ENCODE measurements at regions not wholly inside any gene's neighbourhood (a gene's known extent, or its start where the extent isn't known, plus 50 kb on each side); places are given as distances from the start of the nearest gene placed in this dataset.
"Not testable (repeated sequence)": the region's sequence is repeated elsewhere in the genome, so short reads cannot be mapped to it uniquely, and the experiment has no call there.

DNA sequence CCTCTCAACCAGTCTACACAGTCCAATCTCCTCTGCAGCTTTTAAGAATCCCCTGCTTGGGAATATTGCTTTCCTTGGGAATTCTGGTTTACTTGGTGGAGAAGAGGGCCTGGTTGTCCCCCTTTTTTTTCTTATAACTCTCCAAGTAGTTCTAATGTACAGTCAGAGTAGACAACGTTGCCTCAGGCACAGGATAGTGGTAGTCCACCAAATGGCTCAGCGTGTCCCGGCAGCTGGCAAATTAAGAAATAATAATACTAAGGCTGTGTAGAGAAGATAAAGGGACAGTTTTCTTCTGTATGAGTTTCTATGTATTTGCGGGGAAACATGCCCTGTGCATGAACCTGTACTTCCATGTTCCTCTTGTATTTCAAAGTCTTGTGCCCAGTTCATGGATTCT is 145.7 kb upstream of the RREB1 start:
- TF ChIP-seq, protein P1, sequence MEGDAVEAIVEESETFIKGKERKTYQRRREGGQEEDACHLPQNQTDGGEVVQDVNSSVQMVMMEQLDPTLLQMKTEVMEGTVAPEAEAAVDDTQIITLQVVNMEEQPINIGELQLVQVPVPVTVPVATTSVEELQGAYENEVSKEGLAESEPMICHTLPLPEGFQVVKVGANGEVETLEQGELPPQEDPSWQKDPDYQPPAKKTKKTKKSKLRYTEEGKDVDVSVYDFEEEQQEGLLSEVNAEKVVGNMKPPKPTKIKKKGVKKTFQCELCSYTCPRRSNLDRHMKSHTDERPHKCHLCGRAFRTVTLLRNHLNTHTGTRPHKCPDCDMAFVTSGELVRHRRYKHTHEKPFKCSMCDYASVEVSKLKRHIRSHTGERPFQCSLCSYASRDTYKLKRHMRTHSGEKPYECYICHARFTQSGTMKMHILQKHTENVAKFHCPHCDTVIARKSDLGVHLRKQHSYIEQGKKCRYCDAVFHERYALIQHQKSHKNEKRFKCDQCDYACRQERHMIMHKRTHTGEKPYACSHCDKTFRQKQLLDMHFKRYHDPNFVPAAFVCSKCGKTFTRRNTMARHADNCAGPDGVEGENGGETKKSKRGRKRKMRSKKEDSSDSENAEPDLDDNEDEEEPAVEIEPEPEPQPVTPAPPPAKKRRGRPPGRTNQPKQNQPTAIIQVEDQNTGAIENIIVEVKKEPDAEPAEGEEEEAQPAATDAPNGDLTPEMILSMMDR (IDR thresholded peaks at IDR 0.05; ENCODE audit: low read depth, low read length): no peak
- no peak overlapping the region for H3K4me3 ChIP-seq (ENCODE audit: low read depth, low read length)
- no peaks in the 10 kb centered on the region for H3K9me3 ChIP-seq
- H3K36me3 ChIP-seq: no peaks in the 10 kb centered on the region
- DNase-seq: no peak
- no peaks in the 10 kb centered on the region for H3K27me3 ChIP-seq
- H3K4me1 ChIP-seq: no peaks in the 10 kb centered on the region

DNA sequence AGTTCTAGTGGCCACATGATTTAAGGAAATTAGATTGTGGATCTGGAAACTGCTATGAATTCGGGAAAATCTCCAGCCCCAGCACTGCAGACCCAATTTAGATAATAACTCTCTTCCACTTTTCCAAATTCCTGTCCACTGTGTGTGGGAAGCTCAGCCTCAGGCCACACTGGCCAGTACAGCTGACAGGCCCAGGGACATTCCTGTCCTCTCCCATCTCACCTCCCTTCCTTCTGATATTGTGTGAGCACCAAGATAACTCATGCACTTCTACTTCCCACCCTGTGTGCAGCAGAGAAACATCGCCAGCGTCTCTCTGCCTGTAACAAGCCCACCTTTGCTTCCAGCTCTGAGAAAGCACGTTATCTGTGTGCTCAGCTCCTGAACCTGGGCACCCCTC is 145.1 kb upstream of the RREB1 start:
- Histone ChIP-seq H3K27me3 (no peaks in the 10 kb centered on the region), H3K4me3 (ENCODE audit: low read depth, low read length) (no peak overlapping the region), H3K4me1 (no peaks in the 10 kb centered on the region), H3K9me3 (no peaks in the 10 kb centered on the region), H3K36me3 (no peaks in the 10 kb centered on the region)
- DNase-seq: no peak
- TF ChIP-seq, protein P1 (IDR thresholded peaks at IDR 0.05; ENCODE audit: low read depth, low read length): no peak

DNA sequence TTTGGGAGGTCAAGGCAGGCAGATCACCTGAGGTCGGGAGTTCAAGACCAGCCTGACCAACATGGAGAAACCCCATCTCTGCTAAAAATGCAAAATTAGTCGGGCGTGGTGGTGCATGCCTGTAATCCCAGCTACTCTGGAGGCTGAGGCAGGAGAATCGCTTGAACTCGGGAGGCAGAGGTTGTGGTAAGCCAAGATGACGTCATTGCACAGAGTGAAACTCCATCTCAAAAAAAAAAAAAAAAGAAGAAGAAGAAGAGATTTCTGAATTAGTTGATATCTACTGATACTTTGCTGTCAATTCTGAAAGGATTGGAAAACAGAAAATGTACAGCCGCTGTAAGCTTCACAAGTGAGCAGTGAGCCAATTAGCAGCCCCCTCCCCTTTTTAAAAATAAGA is 144.4 kb upstream of the RREB1 start:
- not testable (repeated sequence) for H3K4me1 ChIP-seq; H3K4me3 ChIP-seq (ENCODE audit: low read depth, low read length); DNase-seq; H3K27me3 ChIP-seq; H3K9me3 ChIP-seq; H3K36me3 ChIP-seq

DNA sequence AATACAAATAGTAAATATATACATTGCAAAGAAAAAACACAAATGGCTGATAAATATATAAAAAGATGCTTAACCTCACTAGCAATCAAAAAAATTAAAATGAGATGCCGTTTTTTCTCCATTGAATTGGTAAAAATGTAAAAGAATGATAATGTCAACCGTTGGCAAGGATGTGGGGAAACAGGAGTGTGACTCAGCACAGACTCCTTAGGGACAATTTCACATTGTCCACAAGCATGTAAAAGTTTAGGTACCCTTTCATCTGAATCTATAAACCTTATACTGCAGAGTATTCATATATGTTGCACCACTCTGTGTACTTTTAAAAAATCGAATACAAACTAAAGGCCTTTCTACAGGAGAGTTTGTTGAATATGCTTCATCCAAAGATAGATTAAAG is 143.1 kb upstream of the RREB1 start:
- DNase-seq: no peak
- H3K4me3 ChIP-seq (ENCODE audit: low read depth, low read length): no peak overlapping the region
- no peaks in the 10 kb centered on the region for H3K9me3 ChIP-seq
- no peaks in the 10 kb centered on the region for H3K4me1 ChIP-seq
- H3K27me3 ChIP-seq: no peaks in the 10 kb centered on the region
- TF ChIP-seq, protein P1 (IDR thresholded peaks at IDR 0.05; ENCODE audit: low read depth, low read length): no peak
- no peaks in the 10 kb centered on the region for H3K36me3 ChIP-seq

DNA sequence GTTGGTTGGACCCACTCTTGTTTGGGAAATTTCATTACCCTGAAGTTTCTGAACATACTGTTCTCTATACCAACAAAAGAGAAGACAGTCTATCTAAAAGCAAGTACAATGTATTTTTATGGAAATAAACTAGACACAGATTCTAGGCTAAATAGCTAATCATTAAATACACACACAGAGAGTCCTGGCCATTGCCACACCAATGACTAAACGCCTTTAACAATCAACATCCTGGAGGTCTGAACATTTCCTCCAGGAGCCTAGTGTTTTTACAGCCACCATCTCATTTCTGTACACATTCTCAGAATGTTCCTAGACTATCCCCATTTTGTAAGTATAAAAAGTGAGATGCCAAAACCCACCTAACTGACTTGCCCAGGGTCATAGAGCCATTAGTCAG is 141.6 kb upstream of the RREB1 start:
- H3K9me3 ChIP-seq: no peaks in the 10 kb centered on the region
- H3K27me3 ChIP-seq: no peaks in the 10 kb centered on the region
- DNase-seq: no peak
- no peak overlapping the region for H3K4me3 ChIP-seq (ENCODE audit: low read depth, low read length)
- TF ChIP-seq, protein P1 (IDR thresholded peaks at IDR 0.05; ENCODE audit: low read depth, low read length): no peak
- H3K4me1 ChIP-seq: no peaks in the 10 kb centered on the region
- H3K36me3 ChIP-seq: no peaks in the 10 kb centered on the region

DNA sequence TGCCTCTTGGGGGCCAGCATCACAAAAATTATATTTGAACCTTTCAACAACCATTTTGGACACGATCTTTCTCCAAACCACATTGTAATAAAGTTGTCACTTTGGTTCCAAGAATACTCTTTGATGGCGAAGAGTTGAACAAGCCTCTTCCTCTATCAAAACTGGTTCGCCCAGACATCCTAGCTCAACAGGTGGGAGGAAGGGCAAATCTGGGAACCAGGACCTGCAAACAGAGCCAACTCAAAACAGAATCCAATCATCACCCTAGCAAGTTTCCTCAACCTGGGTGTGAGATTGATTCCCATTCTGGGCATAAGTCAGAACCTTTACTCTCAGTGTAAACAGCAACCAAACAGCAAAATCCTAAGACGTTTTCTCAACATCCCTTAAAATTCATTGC is 141.2 kb upstream of the RREB1 start:
- TF ChIP-seq, protein P1 (IDR thresholded peaks at IDR 0.05; ENCODE audit: low read depth, low read length): no peak
- H3K4me1 ChIP-seq: no peaks in the 10 kb centered on the region
- no peak overlapping the region for H3K4me3 ChIP-seq (ENCODE audit: low read depth, low read length)
- no peaks in the 10 kb centered on the region for H3K27me3 ChIP-seq
- no peaks in the 10 kb centered on the region for H3K36me3 ChIP-seq
- no peak for DNase-seq
- H3K9me3 ChIP-seq: no peaks in the 10 kb centered on the region

DNA sequence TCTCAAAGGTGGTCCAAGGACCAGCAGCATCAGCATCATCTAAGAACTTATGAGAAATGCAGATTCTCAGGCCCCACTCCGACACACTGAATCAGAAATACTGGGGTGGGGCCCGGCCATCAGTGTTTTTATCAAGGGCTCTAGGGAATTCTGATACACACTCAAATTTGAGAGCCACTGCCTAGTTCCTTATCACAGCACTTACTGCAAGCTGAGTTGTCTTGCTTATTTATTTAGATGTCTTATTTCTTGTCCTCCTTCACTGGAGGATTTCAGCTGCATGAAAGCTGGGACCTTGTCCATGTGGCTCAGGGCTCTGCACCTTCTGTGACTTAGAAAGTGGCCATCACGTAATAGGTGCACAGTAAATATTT is 139.4 kb upstream of the RREB1 start:
- Histone ChIP-seq H3K4me1 (no peaks in the 10 kb centered on the region), H3K36me3 (no peaks in the 10 kb centered on the region), H3K4me3 (ENCODE audit: low read depth, low read length) (no peak overlapping the region), H3K9me3 (no peaks in the 10 kb centered on the region), H3K27me3 (no peaks in the 10 kb centered on the region)
- DNase-seq: no peak
- TF ChIP-seq, protein P1 (IDR thresholded peaks at IDR 0.05; ENCODE audit: low read depth, low read length): no peak
